NB4 (cell line): ENCODE measurements at regions not wholly inside any gene's neighbourhood (a gene's known extent, or its start where the extent isn't known, plus 50 kb on each side); places are given as distances from the start of the nearest gene placed in this dataset.

Experiments used
- DNase-seq: peaks from one replicate; pipeline ENCODE4 v3.0.0; 2010; ENCODE audit warnings: low read depth
- H3K4me3 ChIP-seq: one replicate; pipeline ENCODE4 v1.5.1; 2011; ENCODE audit warnings: mild to moderate bottlenecking, low read depth, low read length, moderate library complexity
- CTCF ChIP-seq: IDR thresholded peaks from one replicate; pipeline ENCODE4 v1.5.1; 2012; ENCODE audit warnings: low read depth, low read length
- MYC ChIP-seq: IDR thresholded peaks from 2 replicates; pipeline ENCODE4 v1.6.1; 2011; ENCODE audit warnings: low read depth, low read length
- POLR2A ChIP-seq: IDR thresholded peaks from 2 replicates; pipeline ENCODE4 v1.6.1; 2011; ENCODE audit warnings: mild to moderate bottlenecking; ENCODE audit not compliant: insufficient read length; ENCODE audit errors: extremely low read depth
- TF ChIP-seq, protein P1 (sequence below): IDR thresholded peaks from 2 replicates; pipeline ENCODE4 v1.6.1; 2011; ENCODE audit warnings: low read depth, low read length

DNA sequence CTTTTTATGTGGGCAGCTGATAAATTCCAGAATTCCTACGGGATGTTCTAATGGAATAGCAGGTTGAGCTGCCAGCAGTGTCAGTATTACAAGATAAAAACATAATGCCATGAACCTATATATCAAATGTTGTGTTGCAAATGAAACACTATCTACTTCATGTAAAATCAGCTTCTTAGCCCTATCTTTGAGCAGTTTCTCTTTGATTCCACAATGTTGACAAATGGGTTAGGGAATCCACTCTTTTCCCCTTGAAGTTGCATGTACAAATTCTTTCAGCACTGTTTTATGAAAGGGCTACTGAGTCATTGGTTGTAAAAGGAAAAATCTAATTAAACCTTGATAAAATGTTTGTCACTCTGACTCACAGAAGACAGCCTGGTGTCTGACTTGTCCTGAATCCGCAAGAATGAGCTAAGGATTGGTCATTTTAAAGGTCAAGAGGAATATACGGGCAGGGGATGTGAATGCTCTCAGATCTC lies 950.6 kb upstream of the NUDT12 start:
- no peak for DNase-seq

DNA sequence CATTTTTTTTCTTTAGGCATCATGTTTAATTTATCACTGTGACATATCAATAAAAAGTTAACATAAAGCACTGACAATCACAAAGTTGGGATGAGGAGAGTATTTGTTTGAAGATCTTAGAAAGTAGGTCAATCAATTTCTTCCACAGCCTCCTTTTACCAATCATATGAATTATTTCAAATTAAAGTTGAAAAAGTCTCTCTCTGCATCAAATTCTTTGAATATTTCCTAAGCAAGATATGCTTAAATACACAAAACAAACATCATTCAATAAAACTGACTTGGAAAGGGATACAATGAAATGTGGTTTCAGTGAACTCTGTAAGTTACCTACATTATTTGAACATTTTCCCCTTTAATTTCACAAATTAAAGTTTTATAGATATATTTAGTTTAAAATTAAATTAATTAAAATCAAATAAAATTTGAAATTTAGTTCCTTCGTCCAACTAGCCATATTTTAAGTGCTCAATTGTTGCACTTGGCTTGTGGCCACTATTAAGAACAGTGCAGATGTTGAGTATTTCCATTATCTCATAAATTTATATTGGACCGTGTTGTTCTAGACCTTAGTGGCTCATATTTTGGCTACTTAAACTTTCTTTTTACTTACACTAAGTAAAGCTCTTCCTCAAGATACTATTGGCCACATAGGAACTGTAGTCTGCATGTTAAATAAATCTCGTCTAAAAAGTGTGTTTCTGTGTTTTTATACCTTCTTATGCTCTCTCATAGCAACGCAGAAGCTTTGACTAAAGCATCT lies 949.7 kb upstream of the NUDT12 start:
- DNase-seq, result no peak
- H3K4me3 ChIP-seq, result no peak overlapping the region
- TF ChIP-seq MYC (no peak), POLR2A (no peak), CTCF (no peak)
- TF ChIP-seq, protein P1, sequence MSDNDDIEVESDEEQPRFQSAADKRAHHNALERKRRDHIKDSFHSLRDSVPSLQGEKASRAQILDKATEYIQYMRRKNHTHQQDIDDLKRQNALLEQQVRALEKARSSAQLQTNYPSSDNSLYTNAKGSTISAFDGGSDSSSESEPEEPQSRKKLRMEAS, result no peak

More for the DNA sequence above, 950.6 kb upstream of the NUDT12 start:
- no peak overlapping the region for H3K4me3 ChIP-seq
- TF ChIP-seq CTCF, result no peak
- TF ChIP-seq MYC, result no peak
- TF ChIP-seq, protein P1, result no peak
- TF ChIP-seq POLR2A, result no peak

GRCh38 chr5:104498281-104498680 lies 935.7 kb upstream of the NUDT12 start:
- no peak for TF ChIP-seq CTCF
- TF ChIP-seq, protein P1, result no peak
- TF ChIP-seq MYC, result no peak
- no peak for TF ChIP-seq POLR2A
- peak; percentile 8 for DNase-seq

DNA sequence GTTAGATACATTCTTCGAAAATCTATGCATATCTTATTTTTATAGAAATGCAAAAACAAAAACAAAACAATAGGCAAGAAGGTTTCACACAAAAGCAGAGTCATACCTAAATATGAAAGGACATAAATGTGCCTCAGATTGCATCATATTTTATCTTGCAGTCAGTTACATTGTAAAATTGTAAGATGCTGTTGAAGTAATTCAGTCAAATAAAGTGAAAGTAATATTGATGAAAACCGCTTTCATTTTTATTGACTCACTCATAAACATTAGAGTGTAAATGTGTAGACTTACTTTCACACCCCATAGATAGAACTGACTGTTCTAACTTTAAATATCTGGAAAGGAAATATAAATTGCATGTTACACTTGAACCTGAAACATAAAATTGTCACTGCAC lies 931.5 kb upstream of the NUDT12 start:
- H3K4me3 ChIP-seq, result no peak overlapping the region
- DNase-seq, result no peak
- TF ChIP-seq, protein P1, result no peak
- TF ChIP-seq POLR2A (no peak), MYC (no peak), CTCF (no peak)

More at GRCh38 chr5:104498281-104498680, 935.7 kb upstream of the NUDT12 start:
- H3K4me3 ChIP-seq, result no peak overlapping the region

DNA sequence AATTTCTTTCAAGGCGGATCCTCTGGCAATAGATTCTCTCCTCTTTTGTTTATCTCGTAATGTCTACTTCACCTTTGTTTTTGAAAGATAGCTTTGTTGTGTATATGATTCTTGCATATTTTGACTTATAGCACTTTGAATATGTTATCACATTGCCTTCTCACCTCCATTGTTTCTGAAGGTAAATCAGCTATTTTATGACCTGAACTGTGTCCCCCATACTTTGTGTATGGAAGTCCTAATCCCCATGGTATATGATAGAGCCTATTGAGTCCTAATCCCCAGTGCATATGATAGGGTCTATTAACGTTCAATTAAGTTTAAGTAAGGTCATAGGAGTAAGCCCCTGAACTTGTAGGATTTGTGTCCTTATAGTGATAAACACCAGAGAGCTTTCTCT lies 910.2 kb upstream of the NUDT12 start:
- TF ChIP-seq POLR2A (no peak), CTCF (no peak), MYC (no peak)
- TF ChIP-seq, protein P1, result no peak
- no peak overlapping the region for H3K4me3 ChIP-seq
- no peak for DNase-seq
